Embryonic facial prominence (tissue), 1 donor: ENCODE measurements at regions not wholly inside any gene's neighbourhood (a gene's known extent, or its start where the extent isn't known, plus 50 kb on each side); places are given as distances from the start of the nearest gene placed in this dataset.

Source experiments
- DNase-seq: peaks from one replicate; pipeline ENCODE4 v3.0.0-alpha.2; 2016; ENCODE audit errors: extremely low spot score

- DNase-seq: no peak
Measured at GRCh38 chr16:54630284-54630967, 300.2 kb upstream of the IRX5 start.

GRCh38 chr16:54628796-54629625 is 301.7 kb upstream of the IRX5 start:
- no peak for DNase-seq

GRCh38 chr16:54627616-54628015 is 303.0 kb upstream of the IRX5 start:
- DNase-seq: no peak

GRCh38 chr16:54623636-54624035 is 307.0 kb upstream of the IRX5 start:
- no peak for DNase-seq

GRCh38 chr16:54620197-54620596 is 310.5 kb upstream of the IRX5 start:
- no peak for DNase-seq

- no peak for DNase-seq
Measured at GRCh38 chr16:54616610-54617009, 314.1 kb upstream of the IRX5 start.

- DNase-seq: no peak
Measured at GRCh38 chr16:54605536-54606066, 319.0 kb upstream of the IRX3 start.

GRCh38 chr16:54602666-54603065 is 316.1 kb upstream of the IRX3 start:
- DNase-seq: peak; percentile 49

GRCh38 chr16:54597222-54597621 is 310.6 kb upstream of the IRX3 start:
- no peak for DNase-seq

GRCh38 chr16:54595621-54596020 is 309.0 kb upstream of the IRX3 start:
- DNase-seq: no peak

- DNase-seq: no peak
Measured at GRCh38 chr16:54594601-54595391, 308.2 kb upstream of the IRX3 start.

- no peak for DNase-seq
Measured at GRCh38 chr16:54591816-54592246, 305.2 kb upstream of the IRX3 start.

- DNase-seq: no peak
Measured at GRCh38 chr16:54590836-54591235, 304.2 kb upstream of the IRX3 start.

GRCh38 chr16:54589326-54589725 is 302.7 kb upstream of the IRX3 start:
- DNase-seq: no peak

- no peak for DNase-seq
Measured at GRCh38 chr16:54588026-54588425, 301.4 kb upstream of the IRX3 start.

- DNase-seq: no peak
Measured at GRCh38 chr16:54587176-54587515, 300.6 kb upstream of the IRX3 start.

GRCh38 chr16:54586474-54587175 is 300.0 kb upstream of the IRX3 start:
- no peak for DNase-seq

GRCh38 chr16:54585998-54586340 is 299.4 kb upstream of the IRX3 start:
- DNase-seq: no peak

- peak; percentile 34 for DNase-seq
Measured at GRCh38 chr16:54585094-54585997, 298.8 kb upstream of the IRX3 start.

- no peak for DNase-seq
Measured at GRCh38 chr16:54584121-54584520, 297.5 kb upstream of the IRX3 start.
